Thyroid gland (tissue), 4 donors: ENCODE measurements at regions not wholly inside any gene's neighbourhood (a gene's known extent, or its start where the extent isn't known, plus 50 kb on each side); places are given as distances from the start of the nearest gene placed in this dataset.

Source experiments
- POLR2A ChIP-seq, 2 donors: fragments of 450-650 bp; IDR thresholded peaks; one replicate each; pipeline ENCODE4 v1.6.1; 2017; ENCODE audit warnings: antibody characterized with exemption in 2 of 2, mild to moderate bottlenecking in 2 of 2, moderate library complexity in 1 of 2
- TF ChIP-seq, protein P1 (sequence below), 6 experiments: fragments of 200-600 bp in 3 of 6; fragments of 450-650 bp in 3 of 6; sonication (generic) in 3 of 6; IDR thresholded peaks; one replicate each; pipeline ENCODE4 v1.5.1; 2016 to 2019; ENCODE audit warnings: antibody characterized with exemption in 6 of 6, mild to moderate bottlenecking in 2 of 6, inconsistent platforms in 1 of 6, moderate library complexity in 1 of 6

DNA sequence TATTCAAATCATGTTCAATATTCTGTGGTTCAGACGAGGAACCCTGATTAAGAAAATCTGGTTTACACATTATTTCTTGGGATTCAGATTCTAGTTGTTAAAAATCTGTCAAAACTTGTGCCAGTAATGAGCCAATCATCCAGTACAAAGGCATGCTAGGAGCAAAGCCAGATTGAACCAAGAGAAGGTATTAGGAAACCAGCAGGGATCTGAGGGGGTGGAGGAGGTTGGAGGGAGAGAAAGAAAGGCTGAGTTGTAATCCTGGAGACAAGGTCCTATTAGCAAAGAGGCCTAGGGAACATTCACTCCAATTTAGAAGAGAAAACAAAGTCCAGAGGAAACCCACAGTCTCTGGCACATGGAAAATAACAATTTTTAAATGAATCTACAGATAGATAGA lies 352.9 kb downstream of the LTN1 start:
- TF ChIP-seq, protein P1, sequence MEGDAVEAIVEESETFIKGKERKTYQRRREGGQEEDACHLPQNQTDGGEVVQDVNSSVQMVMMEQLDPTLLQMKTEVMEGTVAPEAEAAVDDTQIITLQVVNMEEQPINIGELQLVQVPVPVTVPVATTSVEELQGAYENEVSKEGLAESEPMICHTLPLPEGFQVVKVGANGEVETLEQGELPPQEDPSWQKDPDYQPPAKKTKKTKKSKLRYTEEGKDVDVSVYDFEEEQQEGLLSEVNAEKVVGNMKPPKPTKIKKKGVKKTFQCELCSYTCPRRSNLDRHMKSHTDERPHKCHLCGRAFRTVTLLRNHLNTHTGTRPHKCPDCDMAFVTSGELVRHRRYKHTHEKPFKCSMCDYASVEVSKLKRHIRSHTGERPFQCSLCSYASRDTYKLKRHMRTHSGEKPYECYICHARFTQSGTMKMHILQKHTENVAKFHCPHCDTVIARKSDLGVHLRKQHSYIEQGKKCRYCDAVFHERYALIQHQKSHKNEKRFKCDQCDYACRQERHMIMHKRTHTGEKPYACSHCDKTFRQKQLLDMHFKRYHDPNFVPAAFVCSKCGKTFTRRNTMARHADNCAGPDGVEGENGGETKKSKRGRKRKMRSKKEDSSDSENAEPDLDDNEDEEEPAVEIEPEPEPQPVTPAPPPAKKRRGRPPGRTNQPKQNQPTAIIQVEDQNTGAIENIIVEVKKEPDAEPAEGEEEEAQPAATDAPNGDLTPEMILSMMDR (IDR thresholded peaks at IDR 0.05) = no peak
- TF ChIP-seq POLR2A (IDR thresholded peaks at IDR 0.05) = no peak
